ENCODE measurements at regions not wholly inside any gene's neighbourhood (a gene's known extent, or its start where the extent isn't known, plus 50 kb on each side); places are given as distances from the start of the nearest gene placed in this dataset.
A peak's percentile ranks its signal among the peaks of the same experiment; 100 is the strongest.

DNA sequence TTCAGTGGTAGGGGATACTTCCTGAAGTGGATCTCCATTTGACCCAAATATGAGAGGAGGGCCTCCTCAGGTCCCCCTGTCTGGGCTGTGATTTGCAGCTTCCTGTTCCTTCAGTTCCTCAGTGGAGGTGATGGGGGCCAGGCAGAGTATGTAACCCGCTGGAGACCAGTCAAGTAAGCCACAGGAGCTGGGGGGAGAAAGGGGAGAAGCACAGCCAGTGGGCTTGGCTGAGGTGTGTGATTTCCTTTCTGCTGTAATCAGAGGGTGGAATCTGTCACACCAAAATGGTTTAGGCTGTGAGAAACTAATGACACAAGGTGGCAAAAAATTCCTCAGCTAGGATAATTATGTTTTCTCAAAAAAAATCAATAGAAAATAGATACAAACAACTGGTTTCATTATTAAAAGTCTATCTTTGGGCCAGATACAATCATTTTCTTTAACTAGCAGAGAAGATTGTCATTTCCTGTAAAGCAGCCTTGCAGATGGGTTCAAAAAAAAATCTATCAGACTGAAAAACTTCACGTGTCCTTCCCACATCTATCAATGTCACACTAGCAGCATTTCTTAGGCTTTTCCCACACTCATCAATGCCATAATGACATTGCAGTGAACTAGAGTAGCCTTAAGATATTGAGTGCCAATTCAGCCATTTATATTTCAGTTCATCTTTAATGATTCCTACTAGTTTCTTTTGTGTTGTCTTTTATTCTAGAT lies 1660.3 kb downstream of the EFNB2 start:
- H3K4me2 ChIP-seq (ENCODE audit: insufficient read depth, low read length, poor library complexity, severe bottlenecking), result no peak overlapping the region
- no peak overlapping the region for H4K8ac ChIP-seq (ENCODE audit: low read depth, low read length)
- H2BK120ac ChIP-seq (ENCODE audit: low read depth, low read length), result no peak overlapping the region
- H2AFZ ChIP-seq (ENCODE audit: low read length), result no peak overlapping the region
- no peak overlapping the region for H4K91ac ChIP-seq (ENCODE audit: low read depth, low read length, poor library complexity)
- no peak overlapping the region for H3K9ac ChIP-seq (ENCODE audit: low read depth, low read length, poor library complexity)
- H3K18ac ChIP-seq (ENCODE audit: low read length), result no peak overlapping the region
- H2AK5ac ChIP-seq (ENCODE audit: low read depth, low read length), result no peak overlapping the region
- DNase-seq (ENCODE audit: low spot score), result no peak
- H3K4ac ChIP-seq (ENCODE audit: low read length), result no peak overlapping the region
- no peak overlapping the region for H3K14ac ChIP-seq (ENCODE audit: low read length)
- H3K9me3 ChIP-seq (replicated peaks in 1 of 2; ENCODE audit: control insufficient read depth in 2 of 2, insufficient read depth in 1 of 2, low read depth in 1 of 2, low read length in 2 of 2), result no peaks in the 10 kb centered on the region
- H2BK5ac ChIP-seq (ENCODE audit: low read length), result no peak overlapping the region
- H3K36me3 ChIP-seq (replicated peaks in 1 of 2; ENCODE audit: control insufficient read depth in 2 of 2, insufficient read depth in 2 of 2, low read length in 2 of 2), result no peaks in the 10 kb centered on the region
- no peak overlapping the region for H2BK12ac ChIP-seq (ENCODE audit: low read length)
- H3K4me3 ChIP-seq (ENCODE audit: low read length in 2 of 2), result no peak overlapping the region
- no peak overlapping the region for H3K27ac ChIP-seq (replicated peaks; ENCODE audit: low read length)
- no peak overlapping the region for H2BK15ac ChIP-seq (ENCODE audit: low read length)
- no peak overlapping the region for H3K23ac ChIP-seq (ENCODE audit: low read depth, low read length, poor library complexity)
- WGBS, 2 donors (ENCODE audit: extremely low coverage in 2 of 2, insufficient read length in 2 of 2, insufficient replicate concordance in 1 of 2), result no CpG with 5 or more reads among the region's 2 CpGs
- H3K79me1 ChIP-seq (ENCODE audit: low read depth, low read length), result no peaks in the 10 kb centered on the region
- H3K27me3 ChIP-seq (ENCODE audit: control insufficient read depth in 3 of 3, insufficient read depth in 3 of 3, low read depth in 1 of 3, low read length in 3 of 3), result no peaks in the 10 kb centered on the region
- H3K4me1 ChIP-seq (ENCODE audit: control insufficient read depth in 2 of 2, insufficient read depth in 1 of 2, low read depth in 1 of 2, low read length in 2 of 2), result no peaks in the 10 kb centered on the region

GRCh38 chr13:104872153-104872552 lies 1663.3 kb downstream of the EFNB2 start:
- no peak overlapping the region for H2BK12ac ChIP-seq (ENCODE audit: low read length)
- WGBS, 2 donors (ENCODE audit: extremely low coverage in 2 of 2, insufficient read length in 2 of 2, insufficient replicate concordance in 1 of 2), result no CpG with 5 or more reads among the region's 4 CpGs

DNA sequence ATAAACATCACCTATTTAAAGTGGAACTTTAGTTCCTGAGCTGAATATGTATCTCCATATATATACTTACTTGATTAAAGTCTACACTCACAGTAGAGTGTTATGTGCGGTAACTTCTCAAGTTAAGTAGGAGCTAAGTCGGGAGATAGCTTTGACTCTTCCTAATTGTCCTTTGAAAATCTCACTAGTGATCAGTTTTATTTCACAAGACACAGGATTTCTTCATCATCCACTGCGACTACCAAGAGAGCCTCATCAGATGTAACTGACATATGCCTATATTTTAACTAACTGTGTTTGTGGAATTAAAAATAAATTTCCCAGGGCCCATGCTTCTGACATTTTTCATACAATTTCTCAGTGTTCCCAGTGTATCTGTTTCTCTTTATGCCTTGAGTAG lies 1664.0 kb downstream of the EFNB2 start:
- no CpG with 5 or more reads among the region's 3 CpGs for WGBS, 2 donors (ENCODE audit: extremely low coverage in 2 of 2, insufficient read length in 2 of 2, insufficient replicate concordance in 1 of 2)
- H2BK5ac ChIP-seq (ENCODE audit: low read length), result no peak overlapping the region
- no peaks in the 10 kb centered on the region for H3K36me3 ChIP-seq (replicated peaks in 1 of 2; ENCODE audit: control insufficient read depth in 2 of 2, insufficient read depth in 2 of 2, low read length in 2 of 2)
- no peak overlapping the region for H4K8ac ChIP-seq (ENCODE audit: low read depth, low read length)
- no peak overlapping the region for H3K23ac ChIP-seq (ENCODE audit: low read depth, low read length, poor library complexity)
- H3K14ac ChIP-seq (ENCODE audit: low read length), result no peak overlapping the region
- no peak overlapping the region for H3K18ac ChIP-seq (ENCODE audit: low read length)
- no peaks in the 10 kb centered on the region for H3K79me1 ChIP-seq (ENCODE audit: low read depth, low read length)
- H4K91ac ChIP-seq (ENCODE audit: low read depth, low read length, poor library complexity), result no peak overlapping the region
- H3K4me2 ChIP-seq (ENCODE audit: insufficient read depth, low read length, poor library complexity, severe bottlenecking), result no peak overlapping the region
- H2AFZ ChIP-seq (ENCODE audit: low read length), result no peak overlapping the region
- H3K4me3 ChIP-seq (ENCODE audit: low read length in 2 of 2), result no peak overlapping the region
- H3K4me1 ChIP-seq (ENCODE audit: control insufficient read depth in 2 of 2, insufficient read depth in 1 of 2, low read depth in 1 of 2, low read length in 2 of 2), result no peaks in the 10 kb centered on the region
- H3K9me3 ChIP-seq (replicated peaks in 1 of 2; ENCODE audit: control insufficient read depth in 2 of 2, insufficient read depth in 1 of 2, low read depth in 1 of 2, low read length in 2 of 2), result no peaks in the 10 kb centered on the region
- no peak overlapping the region for H3K4ac ChIP-seq (ENCODE audit: low read length)
- DNase-seq (ENCODE audit: low spot score), result no peak
- no peak overlapping the region for H3K27ac ChIP-seq (replicated peaks; ENCODE audit: low read length)
- H2BK15ac ChIP-seq (ENCODE audit: low read length), result no peak overlapping the region
- no peak overlapping the region for H2BK120ac ChIP-seq (ENCODE audit: low read depth, low read length)
- no peak overlapping the region for H2AK5ac ChIP-seq (ENCODE audit: low read depth, low read length)
- no peak overlapping the region for H2BK12ac ChIP-seq (ENCODE audit: low read length)
- H3K9ac ChIP-seq (ENCODE audit: low read depth, low read length, poor library complexity), result no peak overlapping the region
- no peaks in the 10 kb centered on the region for H3K27me3 ChIP-seq (ENCODE audit: control insufficient read depth in 3 of 3, insufficient read depth in 3 of 3, low read depth in 1 of 3, low read length in 3 of 3)

More at GRCh38 chr13:104872153-104872552, 1663.3 kb downstream of the EFNB2 start:
- no peak for DNase-seq (ENCODE audit: low spot score)
- no peak overlapping the region for H2BK15ac ChIP-seq (ENCODE audit: low read length)
- no peak overlapping the region for H3K23ac ChIP-seq (ENCODE audit: low read depth, low read length, poor library complexity)
- H3K4me2 ChIP-seq (ENCODE audit: insufficient read depth, low read length, poor library complexity, severe bottlenecking), result no peak overlapping the region
- H3K14ac ChIP-seq (ENCODE audit: low read length), result no peak overlapping the region
- no peak overlapping the region for H4K91ac ChIP-seq (ENCODE audit: low read depth, low read length, poor library complexity)
- H4K8ac ChIP-seq (ENCODE audit: low read depth, low read length), result no peak overlapping the region
- no peak overlapping the region for H2BK120ac ChIP-seq (ENCODE audit: low read depth, low read length)
- H2AFZ ChIP-seq (ENCODE audit: low read length), result peak overlapping the region; percentile 33
- H3K4me3 ChIP-seq (ENCODE audit: low read length in 2 of 2), result no peak overlapping the region
- H3K36me3 ChIP-seq (replicated peaks in 1 of 2; ENCODE audit: control insufficient read depth in 2 of 2, insufficient read depth in 2 of 2, low read length in 2 of 2), result no peaks in the 10 kb centered on the region
- no peaks in the 10 kb centered on the region for H3K9me3 ChIP-seq (replicated peaks in 1 of 2; ENCODE audit: control insufficient read depth in 2 of 2, insufficient read depth in 1 of 2, low read depth in 1 of 2, low read length in 2 of 2)
- H3K4ac ChIP-seq (ENCODE audit: low read length), result no peak overlapping the region
- no peak overlapping the region for H3K9ac ChIP-seq (ENCODE audit: low read depth, low read length, poor library complexity)
- no peaks in the 10 kb centered on the region for H3K27me3 ChIP-seq (ENCODE audit: control insufficient read depth in 3 of 3, insufficient read depth in 3 of 3, low read depth in 1 of 3, low read length in 3 of 3)
- no peaks in the 10 kb centered on the region for H3K79me1 ChIP-seq (ENCODE audit: low read depth, low read length)
- no peak overlapping the region for H2BK5ac ChIP-seq (ENCODE audit: low read length)
- no peak overlapping the region for H3K18ac ChIP-seq (ENCODE audit: low read length)
- no peak overlapping the region for H3K27ac ChIP-seq (replicated peaks; ENCODE audit: low read length)
- H3K4me1 ChIP-seq (ENCODE audit: control insufficient read depth in 2 of 2, insufficient read depth in 1 of 2, low read depth in 1 of 2, low read length in 2 of 2), result no peaks in the 10 kb centered on the region
- H2AK5ac ChIP-seq (ENCODE audit: low read depth, low read length), result no peak overlapping the region

GRCh38 chr13:104869501-104869900 lies 1666.0 kb downstream of the EFNB2 start:
- Histone ChIP-seq H3K79me1 (ENCODE audit: low read depth, low read length) (no peaks in the 10 kb centered on the region), H3K27ac (replicated peaks; ENCODE audit: low read length) (no peak overlapping the region), H3K18ac (ENCODE audit: low read length) (no peak overlapping the region), H4K91ac (ENCODE audit: low read depth, low read length, poor library complexity) (no peak overlapping the region), H3K4me3 (ENCODE audit: low read length in 2 of 2) (no peak overlapping the region), H4K8ac (ENCODE audit: low read depth, low read length) (no peak overlapping the region), H3K9ac (ENCODE audit: low read depth, low read length, poor library complexity) (no peak overlapping the region), H3K4ac (ENCODE audit: low read length) (no peak overlapping the region), H2BK12ac (ENCODE audit: low read length) (no peak overlapping the region), H2AFZ (ENCODE audit: low read length) (no peak overlapping the region), H3K14ac (ENCODE audit: low read length) (no peak overlapping the region), H3K27me3 (ENCODE audit: control insufficient read depth in 3 of 3, insufficient read depth in 3 of 3, low read depth in 1 of 3, low read length in 3 of 3) (no peaks in the 10 kb centered on the region), H2BK120ac (ENCODE audit: low read depth, low read length) (no peak overlapping the region), H3K23ac (ENCODE audit: low read depth, low read length, poor library complexity) (no peak overlapping the region), H2AK5ac (ENCODE audit: low read depth, low read length) (no peak overlapping the region), H3K36me3 (replicated peaks in 1 of 2; ENCODE audit: control insufficient read depth in 2 of 2, insufficient read depth in 2 of 2, low read length in 2 of 2) (no peaks in the 10 kb centered on the region), H3K4me2 (ENCODE audit: insufficient read depth, low read length, poor library complexity, severe bottlenecking) (no peak overlapping the region), H2BK15ac (ENCODE audit: low read length) (no peak overlapping the region), H2BK5ac (ENCODE audit: low read length) (no peak overlapping the region), H3K9me3 (replicated peaks in 1 of 2; ENCODE audit: control insufficient read depth in 2 of 2, insufficient read depth in 1 of 2, low read depth in 1 of 2, low read length in 2 of 2) (no peaks in the 10 kb centered on the region), H3K4me1 (ENCODE audit: control insufficient read depth in 2 of 2, insufficient read depth in 1 of 2, low read depth in 1 of 2, low read length in 2 of 2) (no peaks in the 10 kb centered on the region)
- no peak for DNase-seq (ENCODE audit: low spot score)

All from neuronal stem cell (in vitro differentiated cells).